NCI-H2171 (cell line): ENCODE measurements at regions not wholly inside any gene's neighbourhood (a gene's known extent, or its start where the extent isn't known, plus 50 kb on each side); places are given as distances from the start of the nearest gene placed in this dataset.

Source experiments
- DNase-seq: peaks from one replicate; lab custom pipeline; 2025; lab: John Stamatoyannopoulos, UW

GRCh38 chr5:56459394-56460194 lies 226.5 kb upstream of the ANKRD55 start:
- DNase-seq: no peak

GRCh38 chr5:56457887-56458812 lies 225.0 kb upstream of the ANKRD55 start:
- DNase-seq: no peak

- DNase-seq: no peak
Observed at GRCh38 chr5:56456002-56456401, 222.9 kb upstream of the ANKRD55 start.

DNA sequence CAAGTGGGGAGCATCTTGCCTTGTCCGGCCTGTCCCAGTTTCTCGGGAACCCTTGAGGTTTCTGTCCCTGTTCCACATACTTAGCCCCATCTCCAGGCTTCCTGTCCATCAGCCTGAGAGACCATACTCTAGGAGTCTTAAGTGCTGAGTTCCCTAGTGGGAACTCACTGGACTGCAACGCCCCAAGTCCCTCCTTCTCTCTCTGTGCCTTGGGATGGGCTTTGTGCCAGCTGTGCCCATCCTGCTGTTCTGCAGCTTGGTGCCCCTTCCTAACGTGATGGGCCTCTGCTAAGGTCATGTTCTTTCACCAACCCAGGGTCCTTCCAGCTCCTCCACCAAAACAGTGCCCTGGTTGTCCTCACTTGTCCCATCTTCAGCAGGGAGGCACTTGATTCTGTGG lies 222.3 kb upstream of the ANKRD55 start:
- no peak for DNase-seq

GRCh38 chr5:56454219-56454862 lies 221.2 kb upstream of the ANKRD55 start:
- no peak for DNase-seq

DNA sequence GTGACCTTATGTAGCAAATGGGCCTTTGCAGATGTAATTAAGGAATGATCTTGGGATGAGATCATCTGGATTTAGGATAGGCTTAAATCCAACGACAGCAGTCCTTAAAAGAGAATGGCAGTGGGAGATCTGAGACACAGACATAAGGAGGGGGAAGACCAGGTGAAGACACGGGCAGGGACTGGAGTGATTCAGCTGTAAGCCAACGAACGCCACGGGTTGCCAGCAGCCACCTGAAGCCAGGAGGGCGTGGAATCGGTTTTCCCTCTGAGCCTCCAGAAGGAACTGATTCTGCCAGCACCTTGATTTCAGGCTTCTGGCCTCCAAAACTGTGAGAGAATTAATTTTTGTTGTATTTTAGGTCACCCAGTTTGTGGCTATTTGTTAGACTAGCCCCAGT lies 218.6 kb upstream of the ANKRD55 start:
- DNase-seq: no peak

DNA sequence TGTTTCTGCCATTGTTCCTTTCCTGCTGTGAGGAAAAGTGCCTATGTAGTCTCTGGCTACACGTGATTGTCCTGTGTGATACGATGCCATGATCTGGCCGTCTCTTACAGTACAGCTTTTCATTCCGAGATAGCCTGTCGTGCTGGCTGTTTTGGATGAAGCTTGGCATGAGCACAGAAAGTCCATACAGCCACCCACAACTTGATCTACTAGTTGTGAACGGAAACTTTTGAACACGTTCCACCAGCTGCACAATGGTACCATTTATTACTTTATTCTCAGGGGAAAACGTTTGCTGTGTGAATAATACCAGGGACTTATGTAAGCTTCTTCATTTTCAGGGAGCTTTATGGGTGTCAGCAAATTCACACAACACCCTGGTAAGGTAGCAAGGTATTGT lies 217.6 kb upstream of the ANKRD55 start:
- DNase-seq: no peak

GRCh38 chr5:56449071-56449640 lies 216.0 kb upstream of the ANKRD55 start:
- DNase-seq: no peak

DNA sequence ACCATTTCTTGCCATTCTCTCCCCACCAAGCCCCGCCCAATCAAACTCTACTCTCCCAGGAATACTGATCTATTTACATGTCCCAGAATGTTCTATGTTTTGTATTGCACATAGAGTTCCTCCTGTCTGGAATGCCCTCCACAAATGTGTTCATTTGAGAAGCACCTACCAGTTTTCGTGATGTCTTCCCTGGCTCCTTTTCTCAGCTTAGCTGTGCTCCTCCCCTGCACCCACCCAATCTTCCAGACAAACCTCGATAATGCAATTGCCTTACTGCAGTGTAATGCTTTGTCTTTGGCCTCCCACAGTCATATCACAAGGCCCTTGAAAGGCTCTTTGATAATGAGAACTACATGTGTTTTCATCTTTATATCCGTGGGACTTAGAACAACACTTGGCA lies 214.5 kb upstream of the ANKRD55 start:
- DNase-seq: no peak

- no peak for DNase-seq
Observed at GRCh38 chr5:56447232-56447631, 214.1 kb upstream of the ANKRD55 start.

DNA sequence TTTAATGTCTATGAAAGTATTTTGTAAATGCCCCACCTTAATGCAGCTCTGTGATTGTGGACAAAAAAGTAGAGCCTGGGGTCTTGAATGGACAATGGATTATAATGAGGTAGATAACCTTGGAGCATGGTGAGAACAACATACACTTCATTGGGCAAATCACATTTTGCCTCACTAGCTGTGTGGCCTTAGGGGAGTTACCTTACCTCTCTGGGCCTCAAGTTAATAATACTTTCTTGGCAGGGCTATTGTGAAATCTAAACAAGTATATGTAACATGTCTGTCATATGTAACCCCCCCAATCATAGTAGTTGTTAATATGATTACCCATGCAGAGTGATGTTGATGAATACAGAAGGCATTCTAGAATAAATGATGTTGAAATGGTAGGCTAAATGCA lies 213.6 kb upstream of the ANKRD55 start:
- no peak for DNase-seq

DNA sequence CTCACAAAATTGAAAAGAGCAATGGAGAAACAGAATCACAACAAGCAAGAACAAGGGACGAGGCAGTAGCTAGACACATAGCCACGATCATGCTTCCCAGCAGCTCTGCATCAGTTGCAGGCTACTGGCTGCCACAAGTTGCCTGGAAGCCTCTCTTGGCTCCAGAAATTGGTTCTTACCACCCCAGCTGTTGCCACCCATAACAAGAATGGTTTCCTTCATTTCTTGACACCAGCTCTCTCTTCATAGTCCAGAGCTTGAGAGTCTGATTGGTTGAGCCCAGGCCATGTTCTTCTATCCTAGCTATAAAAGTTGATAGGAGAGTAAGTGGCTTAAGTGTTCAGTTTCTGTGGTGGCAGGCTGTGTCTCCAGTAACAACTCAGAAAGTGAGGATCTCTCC lies 210.7 kb upstream of the ANKRD55 start:
- no peak for DNase-seq

- DNase-seq: no peak
Observed at GRCh38 chr5:56440871-56441740, 208.0 kb upstream of the ANKRD55 start.

DNA sequence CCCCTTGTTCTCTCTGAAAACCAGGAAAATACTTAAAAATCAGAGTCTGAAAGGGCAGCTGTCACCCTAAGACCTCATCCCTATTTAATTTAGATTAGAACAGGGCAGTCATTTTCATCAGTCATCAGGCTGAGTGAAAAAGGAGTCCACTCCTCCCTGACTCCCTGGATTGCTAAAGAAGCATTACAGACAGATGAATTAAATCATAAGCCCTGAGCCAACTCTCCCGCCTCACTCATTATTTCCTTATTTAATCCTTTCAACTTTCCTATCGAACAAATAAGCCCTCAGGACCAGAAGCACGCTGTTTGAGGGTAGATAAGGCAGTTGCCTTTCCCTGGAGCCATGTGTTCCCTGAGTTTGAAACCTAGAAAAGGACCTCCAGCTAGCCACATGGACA lies 201.9 kb upstream of the ANKRD55 start:
- DNase-seq: no peak

DNA sequence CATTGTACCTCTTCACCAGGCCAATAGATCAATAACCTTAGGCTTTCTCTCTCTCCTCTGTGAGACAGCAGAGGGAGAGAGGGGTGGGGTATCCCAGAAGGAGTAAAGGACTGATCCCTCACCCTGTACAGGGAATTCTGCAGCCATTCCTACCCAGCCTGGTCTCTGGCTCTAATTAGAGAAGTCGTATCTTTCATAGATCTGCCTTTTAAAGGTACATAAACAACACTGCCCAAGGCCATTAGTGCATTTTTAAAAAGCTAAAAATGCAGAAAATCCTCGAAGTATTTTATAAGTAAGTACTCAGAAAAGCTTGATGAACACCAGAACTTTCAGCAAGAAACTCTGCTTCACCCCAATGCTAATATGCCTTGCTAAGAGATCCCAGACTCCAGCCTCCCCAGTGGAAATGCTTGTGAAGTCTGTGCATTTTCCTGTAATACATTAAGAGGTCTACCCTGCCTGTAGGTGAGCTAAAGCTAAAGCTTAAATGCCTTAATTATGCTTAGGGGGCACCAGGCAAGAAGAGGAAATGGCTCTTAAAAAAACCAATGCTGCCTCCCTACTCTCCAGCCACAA lies 200.0 kb upstream of the ANKRD55 start:
- no peak for DNase-seq

DNA sequence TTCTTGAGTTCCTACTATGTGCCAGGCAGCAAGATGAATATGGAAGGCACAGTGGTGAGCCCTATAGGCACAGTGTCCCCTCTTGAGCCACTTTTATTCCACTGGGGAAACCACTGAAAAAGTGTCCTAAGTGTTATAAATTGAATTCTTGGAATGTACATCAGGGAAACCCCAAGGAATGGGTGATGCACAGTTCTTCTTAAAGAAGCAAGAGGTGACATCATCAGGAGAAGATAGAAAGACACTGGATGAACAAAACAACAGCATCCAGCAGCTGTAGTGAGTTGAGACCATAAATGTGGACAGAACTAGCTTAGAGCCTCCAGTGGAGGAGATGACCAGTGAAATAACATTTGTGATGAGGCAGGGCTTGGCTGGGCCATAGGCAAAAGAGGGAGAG lies 199.2 kb upstream of the ANKRD55 start:
- DNase-seq: no peak

GRCh38 chr5:56430422-56430821 lies 197.3 kb upstream of the ANKRD55 start:
- DNase-seq: no peak

- DNase-seq: no peak
Observed at GRCh38 chr5:56429110-56429561, 196.0 kb upstream of the ANKRD55 start.

DNA sequence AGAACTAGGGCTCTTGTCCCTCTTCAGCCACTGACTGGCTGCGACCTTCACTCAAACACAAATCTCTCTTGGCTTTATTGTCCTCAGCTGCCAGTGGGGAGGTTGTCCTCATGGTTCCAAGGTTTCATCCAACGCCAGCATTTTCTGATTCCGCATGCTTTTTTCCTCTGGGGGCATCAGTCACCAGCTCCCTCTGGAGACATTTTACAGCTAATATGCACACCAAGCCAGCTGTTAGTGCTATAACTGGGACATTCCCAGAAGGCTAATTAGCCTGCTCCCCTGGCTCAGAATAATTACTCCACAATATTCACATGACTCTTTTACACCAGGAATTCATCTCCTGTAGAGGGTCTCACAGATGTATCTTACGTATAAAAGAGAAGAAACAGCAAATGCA lies 193.6 kb upstream of the ANKRD55 start:
- DNase-seq: peak; percentile 39

DNA sequence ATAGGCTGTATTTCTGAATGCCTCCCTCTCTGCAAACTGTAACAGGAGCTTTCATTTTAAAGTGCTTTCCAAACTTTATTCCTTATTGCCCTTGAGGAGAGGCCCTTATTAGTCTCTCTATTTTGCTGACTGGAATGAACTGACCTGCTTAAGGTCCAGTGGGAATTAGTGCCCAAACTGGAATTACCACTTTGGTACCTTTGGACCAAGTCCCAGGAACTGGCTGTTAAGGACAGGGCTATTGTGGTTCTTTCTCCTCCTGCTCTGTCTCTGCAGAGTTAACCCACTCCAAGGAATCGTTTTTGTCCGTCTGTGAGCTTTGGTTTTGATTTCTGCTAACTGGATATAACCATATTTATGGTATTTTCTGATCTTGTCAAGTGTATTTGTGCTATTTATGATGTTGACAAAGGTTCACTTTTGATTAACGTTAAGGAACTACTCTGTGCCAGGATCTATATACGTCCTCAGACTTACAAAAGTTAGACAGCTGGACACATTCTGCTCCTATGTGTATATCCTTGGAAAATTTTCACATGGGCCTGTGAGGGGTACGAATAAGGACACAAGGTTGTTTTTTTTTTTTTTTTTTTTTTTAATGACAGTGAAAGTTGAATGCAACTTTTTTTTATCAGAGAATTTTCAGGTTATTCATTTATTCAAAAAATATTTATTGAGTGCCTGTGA lies 189.1 kb upstream of the ANKRD55 start:
- no peak for DNase-seq
